ENCODE measurements at regions not wholly inside any gene's neighbourhood (a gene's known extent, or its start where the extent isn't known, plus 50 kb on each side); places are given as distances from the start of the nearest gene placed in this dataset.
"Not testable (repeated sequence)": the region's sequence is repeated elsewhere in the genome, so short reads cannot be mapped to it uniquely, and the experiment has no call there.

- not testable (repeated sequence) for TF ChIP-seq RARB (CRISPR knock-in tag; IDR thresholded peaks at IDR 0.05); BACH2 (CRISPR knock-in tag; IDR thresholded peaks at IDR 0.05; ENCODE audit: borderline replicate concordance); ZFP30 (CRISPR knock-in tag; IDR thresholded peaks at IDR 0.05); ZFP3 (CRISPR knock-in tag; IDR thresholded peaks at IDR 0.05); ZNF70 (CRISPR knock-in tag; IDR thresholded peaks at IDR 0.05); ARNTL (CRISPR knock-in tag; IDR thresholded peaks at IDR 0.05; ENCODE audit: borderline replicate concordance, low read depth); PATZ1 (CRISPR knock-in tag; IDR thresholded peaks at IDR 0.05; ENCODE audit: borderline replicate concordance); SNAI2 (CRISPR knock-in tag; IDR thresholded peaks at IDR 0.05); ZNF8 (CRISPR knock-in tag; IDR thresholded peaks at IDR 0.05); CSRNP3 (CRISPR knock-in tag; IDR thresholded peaks at IDR 0.05); POU6F1 (CRISPR knock-in tag; IDR thresholded peaks at IDR 0.05; ENCODE audit: borderline replicate concordance, low read depth); OSR1 (CRISPR knock-in tag; IDR thresholded peaks at IDR 0.05); GLIS3 (CRISPR knock-in tag; IDR thresholded peaks at IDR 0.05)
Measured at GRCh38 chr14:105920803-105921755, 394.7 kb downstream of the TMEM121 start.
